Stimulated activated naive CD8-positive, alpha-beta T cell treated with anti-CD3 and anti-CD28 coated beads, Interleukin-15, Interleukin-2, amounts not matched to agents 100 ng/mL and 50 ng/mL, for 24 hours (primary cell): ENCODE measurements at regions not wholly inside any gene's neighbourhood (a gene's known extent, or its start where the extent isn't known, plus 50 kb on each side); places are given as distances from the start of the nearest gene placed in this dataset.

Experiments used
- H3K27ac Mint-ChIP-seq: one replicate; pipeline ENCODE4 v1.8.0; 2021; ENCODE audit warnings: mild to moderate bottlenecking, mixed read lengths
- H3K27me3 Mint-ChIP-seq: one replicate; pipeline ENCODE4 v1.8.0; 2021; ENCODE audit warnings: mixed read lengths
- H3K36me3 Mint-ChIP-seq: one replicate; pipeline ENCODE4 v1.8.0; 2021; ENCODE audit warnings: low read depth, mixed read lengths
- H3K4me1 Mint-ChIP-seq: one replicate; pipeline ENCODE4 v1.8.0; 2021; ENCODE audit warnings: low read depth, mixed read lengths
- H3K4me3 Mint-ChIP-seq: one replicate; pipeline ENCODE4 v1.8.0; 2021; ENCODE audit warnings: mild to moderate bottlenecking, mixed read lengths
- H3K9me3 Mint-ChIP-seq: one replicate; pipeline ENCODE4 v1.8.0; 2021; ENCODE audit warnings: mixed read lengths

GRCh38 chrY:7951187-7951852 is 1039.8 kb upstream of the AMELY start:
- H3K4me1 Mint-ChIP-seq = no peaks in the 10 kb centered on the region
- H3K27ac Mint-ChIP-seq = no peak overlapping the region
- no peaks in the 10 kb centered on the region for H3K36me3 Mint-ChIP-seq
- no peak overlapping the region for H3K4me3 Mint-ChIP-seq
- no peaks in the 10 kb centered on the region for H3K27me3 Mint-ChIP-seq
- no peaks in the 10 kb centered on the region for H3K9me3 Mint-ChIP-seq

DNA sequence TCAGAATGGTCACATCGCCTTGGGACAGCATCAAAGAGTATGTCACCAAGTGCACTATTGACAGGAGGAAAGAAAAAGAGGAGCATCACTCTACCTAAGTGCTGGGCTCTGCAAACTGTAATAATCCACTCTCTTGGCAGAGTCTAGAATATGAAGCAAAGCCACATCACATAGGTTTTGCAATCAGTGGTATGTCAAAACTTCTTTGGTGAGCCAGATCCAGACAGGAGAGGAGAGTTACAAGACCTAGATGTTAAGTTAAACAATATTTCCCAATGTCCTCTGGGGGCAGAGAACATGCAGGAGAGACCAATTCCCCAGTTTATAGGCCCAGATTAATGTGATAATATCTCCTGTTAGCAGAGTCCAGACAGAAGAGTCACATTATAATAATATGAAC is 1032.6 kb upstream of the AMELY start:
- H3K4me1 Mint-ChIP-seq = no peaks in the 10 kb centered on the region
- no peaks in the 10 kb centered on the region for H3K9me3 Mint-ChIP-seq
- no peaks in the 10 kb centered on the region for H3K27me3 Mint-ChIP-seq
- no peak overlapping the region for H3K27ac Mint-ChIP-seq
- no peak overlapping the region for H3K4me3 Mint-ChIP-seq
- H3K36me3 Mint-ChIP-seq = no peaks in the 10 kb centered on the region

GRCh38 chrY:7942711-7943110 is 1031.2 kb upstream of the AMELY start:
- Mint-ChIP-seq H3K27me3 (no peaks in the 10 kb centered on the region), H3K27ac (no peak overlapping the region), H3K9me3 (no peaks in the 10 kb centered on the region), H3K36me3 (no peaks in the 10 kb centered on the region), H3K4me3 (no peak overlapping the region), H3K4me1 (no peaks in the 10 kb centered on the region)

DNA sequence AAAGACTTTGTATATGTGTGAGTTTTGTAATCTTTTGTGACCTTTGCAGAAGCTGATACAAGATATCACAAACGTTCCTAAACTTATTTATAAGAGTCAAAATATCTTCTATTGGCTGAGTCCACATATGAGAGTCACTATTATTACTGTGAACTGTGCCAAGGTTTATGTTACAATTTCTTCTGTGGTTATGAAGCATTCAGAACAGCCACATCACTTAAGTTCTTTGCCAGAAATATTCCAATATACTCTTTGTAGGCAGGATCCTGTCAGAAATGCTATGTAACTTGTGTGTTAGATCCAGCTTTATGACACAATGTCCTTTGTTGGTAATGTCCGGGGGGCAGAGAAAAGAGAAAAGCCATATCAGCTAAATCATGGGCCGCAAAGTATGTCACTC is 1030.3 kb upstream of the AMELY start:
- no peaks in the 10 kb centered on the region for H3K9me3 Mint-ChIP-seq
- H3K27me3 Mint-ChIP-seq = no peaks in the 10 kb centered on the region
- H3K4me3 Mint-ChIP-seq = no peak overlapping the region
- H3K4me1 Mint-ChIP-seq = no peaks in the 10 kb centered on the region
- no peaks in the 10 kb centered on the region for H3K36me3 Mint-ChIP-seq
- H3K27ac Mint-ChIP-seq = no peak overlapping the region

- H3K36me3 Mint-ChIP-seq = no peaks in the 10 kb centered on the region
- H3K4me3 Mint-ChIP-seq = no peak overlapping the region
- no peaks in the 10 kb centered on the region for H3K27me3 Mint-ChIP-seq
- no peaks in the 10 kb centered on the region for H3K4me1 Mint-ChIP-seq
- no peaks in the 10 kb centered on the region for H3K9me3 Mint-ChIP-seq
- no peak overlapping the region for H3K27ac Mint-ChIP-seq
Observed at GRCh38 chrY:7938982-7939718, 1027.6 kb upstream of the AMELY start.

DNA sequence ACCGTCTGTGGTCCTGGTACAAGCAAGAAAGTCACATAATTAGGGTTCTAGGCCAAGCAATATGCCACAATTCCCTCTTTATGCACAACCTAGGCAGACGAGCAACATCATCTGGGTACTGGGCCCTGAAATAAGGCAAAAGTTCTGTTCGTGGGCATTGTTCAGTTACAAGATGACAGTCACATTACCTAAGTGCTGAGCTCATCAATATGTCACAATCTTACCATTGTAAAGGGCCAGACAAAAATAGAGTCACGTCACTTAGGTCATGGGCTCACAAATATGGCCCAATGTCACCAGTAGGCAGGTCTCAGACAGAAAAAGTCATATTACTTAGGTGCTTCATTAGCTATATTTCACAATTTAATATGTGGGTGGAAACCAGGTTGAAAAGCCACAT is 1025.3 kb upstream of the AMELY start:
- Mint-ChIP-seq H3K27me3 (no peaks in the 10 kb centered on the region), H3K4me3 (no peak overlapping the region), H3K4me1 (no peaks in the 10 kb centered on the region), H3K9me3 (no peaks in the 10 kb centered on the region), H3K36me3 (no peaks in the 10 kb centered on the region), H3K27ac (no peak overlapping the region)

DNA sequence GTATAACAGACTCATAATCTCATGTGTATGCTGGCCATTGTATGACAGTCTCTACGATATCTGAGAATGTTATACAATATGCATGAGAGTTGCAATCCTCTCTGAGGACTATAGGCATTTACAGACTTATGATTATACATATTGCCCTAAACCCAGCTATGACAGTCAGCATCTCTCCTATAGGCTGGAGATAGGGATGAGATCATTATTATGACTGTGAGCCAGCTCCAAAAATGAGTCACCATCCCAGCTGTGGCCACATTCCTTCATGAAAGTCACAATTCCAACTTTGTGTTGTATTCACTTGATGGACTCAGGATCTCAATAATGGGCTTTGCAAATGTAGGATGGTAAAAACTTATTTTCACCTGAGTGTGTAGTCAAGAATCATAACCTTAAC is 1024.5 kb upstream of the AMELY start:
- Mint-ChIP-seq H3K9me3 (no peaks in the 10 kb centered on the region), H3K36me3 (no peaks in the 10 kb centered on the region), H3K4me1 (no peaks in the 10 kb centered on the region), H3K4me3 (no peak overlapping the region), H3K27me3 (no peaks in the 10 kb centered on the region), H3K27ac (no peak overlapping the region)

GRCh38 chrY:7935606-7936005 is 1024.1 kb upstream of the AMELY start:
- no peak overlapping the region for H3K4me3 Mint-ChIP-seq
- H3K9me3 Mint-ChIP-seq = no peaks in the 10 kb centered on the region
- no peak overlapping the region for H3K27ac Mint-ChIP-seq
- no peaks in the 10 kb centered on the region for H3K4me1 Mint-ChIP-seq
- no peaks in the 10 kb centered on the region for H3K36me3 Mint-ChIP-seq
- no peaks in the 10 kb centered on the region for H3K27me3 Mint-ChIP-seq

DNA sequence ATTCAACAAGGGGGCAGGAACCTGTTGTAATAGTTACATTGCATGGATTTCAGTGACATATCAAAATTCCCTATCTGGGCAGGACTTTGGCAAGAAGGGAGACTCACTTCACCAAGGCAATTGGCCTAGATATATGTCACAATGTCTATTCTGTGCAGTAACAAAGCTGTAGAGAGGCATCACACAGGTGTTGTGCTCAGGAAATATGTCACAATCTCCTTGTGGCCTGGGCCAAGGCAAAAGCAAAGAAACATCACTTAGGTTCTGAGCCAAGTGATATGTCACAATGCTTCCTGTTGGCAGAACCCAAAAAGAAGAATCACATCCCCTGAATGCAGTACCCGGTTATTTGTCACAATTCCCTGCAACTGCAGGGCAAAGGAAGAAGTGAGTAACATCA is 1020.9 kb upstream of the AMELY start:
- H3K36me3 Mint-ChIP-seq = no peaks in the 10 kb centered on the region
- no peaks in the 10 kb centered on the region for H3K4me1 Mint-ChIP-seq
- H3K27ac Mint-ChIP-seq = no peak overlapping the region
- H3K9me3 Mint-ChIP-seq = no peaks in the 10 kb centered on the region
- H3K4me3 Mint-ChIP-seq = no peak overlapping the region
- no peaks in the 10 kb centered on the region for H3K27me3 Mint-ChIP-seq

DNA sequence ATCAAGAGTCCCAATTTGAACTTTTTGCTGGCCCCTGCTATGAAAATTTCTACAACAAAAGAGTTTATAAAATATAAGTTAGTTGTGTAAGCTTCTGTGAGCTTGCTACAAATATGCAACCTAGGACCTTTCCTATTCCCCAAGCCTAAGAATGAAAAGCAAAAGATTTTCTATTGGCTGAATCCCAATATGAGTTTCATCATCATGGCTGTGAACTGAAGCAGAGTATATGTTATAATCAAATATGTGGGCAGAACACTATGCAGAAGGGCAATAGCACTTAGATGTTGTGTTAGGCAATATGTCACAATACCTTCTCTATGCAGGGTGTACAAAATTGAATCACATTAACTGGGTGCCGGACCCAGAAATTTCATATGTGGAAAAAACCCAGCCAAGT is 1018.3 kb upstream of the AMELY start:
- Mint-ChIP-seq H3K27ac (no peak overlapping the region), H3K9me3 (no peaks in the 10 kb centered on the region), H3K4me3 (no peak overlapping the region), H3K27me3 (no peaks in the 10 kb centered on the region), H3K36me3 (no peaks in the 10 kb centered on the region), H3K4me1 (no peaks in the 10 kb centered on the region)

GRCh38 chrY:7924059-7924458 is 1012.5 kb upstream of the AMELY start:
- H3K27ac Mint-ChIP-seq = no peak overlapping the region
- no peaks in the 10 kb centered on the region for H3K4me1 Mint-ChIP-seq
- no peaks in the 10 kb centered on the region for H3K9me3 Mint-ChIP-seq
- no peak overlapping the region for H3K4me3 Mint-ChIP-seq
- no peaks in the 10 kb centered on the region for H3K36me3 Mint-ChIP-seq
- H3K27me3 Mint-ChIP-seq = no peaks in the 10 kb centered on the region

DNA sequence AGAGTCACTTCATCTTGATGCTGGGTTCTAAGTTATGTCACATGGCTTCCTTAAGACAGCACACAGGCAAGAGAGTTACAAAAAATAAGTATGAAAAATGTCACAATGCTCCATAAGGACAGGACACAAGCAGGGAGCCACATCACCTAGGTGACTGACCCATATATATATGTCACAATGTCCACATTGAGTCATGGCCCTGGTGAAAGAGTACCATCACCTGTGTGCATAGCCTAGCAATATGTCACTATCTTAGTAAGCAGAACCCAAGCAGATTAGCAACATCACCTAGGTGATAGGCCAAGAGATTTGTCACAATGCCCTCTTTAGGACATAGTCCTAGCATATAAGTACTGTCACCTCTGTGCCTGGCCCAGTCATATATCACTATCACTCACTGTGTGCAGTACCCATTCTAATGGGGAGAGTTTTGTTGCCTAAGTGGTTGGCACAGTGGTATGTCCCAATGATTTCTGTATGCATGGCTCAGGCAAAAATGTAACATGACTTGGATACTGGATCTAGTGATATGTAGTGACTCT is 1012.0 kb upstream of the AMELY start:
- Mint-ChIP-seq H3K27me3 (no peaks in the 10 kb centered on the region), H3K27ac (no peak overlapping the region), H3K4me3 (no peak overlapping the region), H3K9me3 (no peaks in the 10 kb centered on the region), H3K4me1 (no peaks in the 10 kb centered on the region), H3K36me3 (no peaks in the 10 kb centered on the region)

DNA sequence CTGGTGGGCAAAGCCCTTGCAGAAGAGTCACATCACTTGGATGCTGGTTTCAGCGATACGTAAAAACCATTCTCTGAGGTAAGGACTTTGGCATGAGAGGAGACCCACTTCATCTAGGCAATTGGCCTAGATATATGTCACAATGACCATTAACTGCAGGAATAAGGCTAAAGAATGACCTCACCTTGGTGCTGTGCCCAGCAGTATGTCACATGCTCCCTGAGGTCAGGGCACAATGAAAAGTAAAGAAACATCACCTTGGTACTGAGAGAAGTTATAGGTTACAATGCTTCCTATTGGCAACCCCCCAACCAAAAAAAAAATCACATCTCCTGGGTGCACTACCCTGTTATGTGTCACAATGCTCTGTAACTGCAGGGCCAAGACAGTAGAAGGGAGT is 1008.8 kb upstream of the AMELY start:
- H3K27ac Mint-ChIP-seq = no peak overlapping the region
- H3K36me3 Mint-ChIP-seq = no peaks in the 10 kb centered on the region
- H3K9me3 Mint-ChIP-seq = no peaks in the 10 kb centered on the region
- no peak overlapping the region for H3K4me3 Mint-ChIP-seq
- H3K27me3 Mint-ChIP-seq = no peaks in the 10 kb centered on the region
- H3K4me1 Mint-ChIP-seq = no peaks in the 10 kb centered on the region

- Mint-ChIP-seq H3K27me3 (no peaks in the 10 kb centered on the region), H3K27ac (no peak overlapping the region), H3K4me3 (no peak overlapping the region), H3K36me3 (no peaks in the 10 kb centered on the region), H3K4me1 (no peaks in the 10 kb centered on the region), H3K9me3 (no peaks in the 10 kb centered on the region)
Observed at GRCh38 chrY:7888506-7888905, 977.0 kb upstream of the AMELY start.

DNA sequence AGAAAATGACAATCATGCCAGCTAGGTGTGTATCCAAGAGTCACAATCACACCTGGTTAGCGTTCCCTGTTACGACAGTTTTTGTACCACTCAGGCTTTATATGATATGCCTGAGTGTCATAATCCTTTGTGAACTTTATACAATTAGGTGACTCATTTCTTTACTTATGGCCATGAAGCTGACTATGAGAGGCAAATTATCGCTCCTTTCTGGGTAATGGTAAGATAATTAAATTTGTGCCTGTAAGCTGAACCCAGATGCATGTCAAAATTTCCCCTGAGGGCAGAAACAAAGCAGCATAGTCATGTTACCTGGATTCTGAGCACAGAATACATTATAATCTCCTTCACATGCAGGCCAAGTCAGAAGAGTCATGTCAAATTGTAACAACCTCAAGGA is 970.1 kb upstream of the AMELY start:
- Mint-ChIP-seq H3K4me3 (no peak overlapping the region), H3K9me3 (no peaks in the 10 kb centered on the region), H3K27ac (no peak overlapping the region), H3K27me3 (no peaks in the 10 kb centered on the region), H3K4me1 (no peaks in the 10 kb centered on the region), H3K36me3 (no peaks in the 10 kb centered on the region)

DNA sequence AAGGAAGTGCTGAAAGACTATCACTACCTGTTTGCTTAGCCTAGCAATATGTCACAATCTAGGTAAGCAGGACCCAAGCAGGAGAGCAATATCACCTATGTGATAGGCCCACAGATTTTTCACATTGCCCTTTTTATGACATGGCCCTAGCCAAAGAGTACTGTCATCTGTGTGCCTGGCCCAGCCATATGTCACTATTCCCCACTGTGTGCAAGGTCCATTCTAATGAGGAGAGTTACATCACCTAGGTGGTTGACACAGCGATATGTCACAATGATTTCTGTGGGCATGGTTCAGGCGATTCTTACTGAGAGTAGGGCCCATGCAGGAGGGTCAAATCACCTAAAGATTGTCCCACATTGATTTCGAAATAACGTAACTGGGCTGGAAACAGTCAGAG is 967.7 kb upstream of the AMELY start:
- Mint-ChIP-seq H3K27ac (no peak overlapping the region), H3K36me3 (no peaks in the 10 kb centered on the region), H3K4me1 (no peaks in the 10 kb centered on the region), H3K27me3 (no peaks in the 10 kb centered on the region), H3K4me3 (no peak overlapping the region), H3K9me3 (no peaks in the 10 kb centered on the region)
